ENCODE measurements at regions not wholly inside any gene's neighbourhood (a gene's known extent, or its start where the extent isn't known, plus 50 kb on each side); places are given as distances from the start of the nearest gene placed in this dataset.
"Not testable (repeated sequence)": the region's sequence is repeated elsewhere in the genome, so short reads cannot be mapped to it uniquely, and the experiment has no call there.

DNA sequence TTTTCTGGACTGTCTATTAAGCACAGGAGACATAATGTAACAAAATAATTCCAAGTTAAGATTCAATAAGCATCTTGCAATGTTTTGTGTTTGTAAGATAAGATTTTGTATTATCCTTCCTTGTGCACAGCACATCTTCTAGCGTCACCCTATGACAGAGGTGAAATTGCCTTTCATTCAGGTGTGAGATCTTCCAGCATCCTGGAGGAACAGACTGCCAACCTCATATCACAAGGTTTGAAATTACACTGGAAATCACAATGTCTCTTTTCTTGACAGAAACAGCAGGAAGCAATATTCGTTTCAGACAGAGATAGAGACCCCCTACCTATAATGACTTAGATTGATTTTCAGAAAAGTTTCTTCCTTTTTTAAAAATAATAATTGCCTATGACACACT lies 668.6 kb downstream of the GABRG1 start:
- peaks cover 0 to 6% of the 10 kb centered on the region in 2 donors for H3K9me3 ChIP-seq (ENCODE audit: control insufficient read depth in 2 of 2, insufficient read depth in 1 of 2, low read length in 1 of 2)
- DNase-seq (ENCODE audit: low read depth in 6 of 9, low spot score in 9 of 9): no peak
- H3K27ac ChIP-seq (ENCODE audit: low read depth in 1 of 2, low read length in 1 of 2): no peak overlapping the region
- no peaks in the 10 kb centered on the region for H3K4me1 ChIP-seq (ENCODE audit: control insufficient read depth in 2 of 2, insufficient read depth in 2 of 2, low read length in 2 of 2)
- H3K4me3 ChIP-seq (ENCODE audit: low read length in 2 of 2): no peak overlapping the region
- no peaks in the 10 kb centered on the region for H3K36me3 ChIP-seq (ENCODE audit: control insufficient read depth in 2 of 2, insufficient read depth in 2 of 2, low read length in 1 of 2)
- no peaks in the 10 kb centered on the region for H3K27me3 ChIP-seq (ENCODE audit: control insufficient read depth in 2 of 2, insufficient read depth in 1 of 2, low read length in 1 of 2)
- WGBS: 86% methylated on average over 2 of the region's 2 CpGs

DNA sequence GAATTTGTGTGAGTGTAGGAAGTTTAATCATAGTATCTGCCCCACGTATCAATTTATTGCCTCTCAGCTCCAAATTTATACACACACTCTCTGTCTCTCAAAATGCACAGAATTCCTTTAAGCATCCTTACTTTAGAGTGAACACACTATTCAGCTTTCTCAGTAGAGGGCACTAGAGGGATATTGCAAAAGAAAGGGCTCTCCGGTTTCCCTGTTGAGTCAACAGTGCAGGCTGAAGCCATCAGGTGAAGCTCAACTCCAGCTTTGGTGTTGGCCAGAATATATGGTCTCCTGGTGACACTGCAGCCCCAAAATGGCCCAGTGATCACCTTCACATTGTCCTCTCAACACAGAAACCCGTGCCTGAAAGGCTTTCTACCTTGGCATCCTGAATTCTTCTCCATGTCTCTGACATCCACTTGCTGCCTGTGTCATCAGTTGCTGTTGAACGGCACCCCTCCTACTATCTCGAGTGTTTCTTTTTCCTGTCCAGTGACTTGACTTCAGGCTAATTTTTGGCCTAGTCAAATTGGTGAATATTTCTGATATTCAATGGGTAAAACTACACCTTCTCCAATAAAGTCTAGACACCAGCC lies 670.5 kb downstream of the GABRG1 start:
- Histone ChIP-seq H3K36me3 (ENCODE audit: control insufficient read depth in 2 of 2, insufficient read depth in 2 of 2, low read length in 1 of 2) (no peaks in the 10 kb centered on the region), H3K4me1 (ENCODE audit: control insufficient read depth in 2 of 2, insufficient read depth in 2 of 2, low read length in 2 of 2) (no peaks in the 10 kb centered on the region), H3K9me3 (ENCODE audit: control insufficient read depth in 2 of 2, insufficient read depth in 1 of 2, low read length in 1 of 2) (peaks cover 0 to 6% of the 10 kb centered on the region in 2 donors), H3K27me3 (ENCODE audit: control insufficient read depth in 2 of 2, insufficient read depth in 1 of 2, low read length in 1 of 2) (no peaks in the 10 kb centered on the region), H3K27ac (ENCODE audit: low read depth in 1 of 2, low read length in 1 of 2) (no peak overlapping the region), H3K4me3 (ENCODE audit: low read length in 2 of 2) (no peak overlapping the region)
- 47% methylated on average over 5 of the region's 5 CpGs for WGBS
- DNase-seq (ENCODE audit: low read depth in 6 of 9, low spot score in 9 of 9): peak in 2 of 9 donors; percentile 0 to 9

DNA sequence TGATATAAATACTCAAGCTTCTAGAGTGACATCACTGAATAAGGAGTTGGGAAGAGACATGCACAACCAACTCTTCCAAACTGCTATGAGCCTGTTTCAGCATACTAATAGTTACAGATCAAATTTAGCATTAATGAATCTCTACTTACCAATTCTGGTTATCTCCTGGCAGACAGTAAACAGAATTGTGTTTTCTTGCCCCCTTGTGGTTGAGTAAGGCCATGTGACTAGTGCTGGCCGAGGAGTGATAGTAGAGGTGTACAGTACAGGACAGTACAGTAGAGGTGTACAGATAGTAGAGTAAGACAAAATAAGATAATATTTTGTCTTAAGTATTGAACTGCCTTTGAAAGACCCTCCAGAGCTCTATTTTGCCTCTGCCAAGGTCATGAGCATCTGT lies 681.4 kb downstream of the GABRG1 start:
- no peak overlapping the region for H3K27ac ChIP-seq (ENCODE audit: low read depth in 1 of 2, low read length in 1 of 2)
- H3K9me3 ChIP-seq (ENCODE audit: control insufficient read depth in 2 of 2, insufficient read depth in 1 of 2, low read length in 1 of 2): no peaks in the 10 kb centered on the region
- H3K27me3 ChIP-seq (ENCODE audit: control insufficient read depth in 2 of 2, insufficient read depth in 1 of 2, low read length in 1 of 2): no peaks in the 10 kb centered on the region
- no peak overlapping the region for H3K4me3 ChIP-seq (ENCODE audit: low read length in 2 of 2)
- no peaks in the 10 kb centered on the region for H3K4me1 ChIP-seq (ENCODE audit: control insufficient read depth in 2 of 2, insufficient read depth in 2 of 2, low read length in 2 of 2)
- no peak for DNase-seq (ENCODE audit: low read depth in 6 of 9, low spot score in 9 of 9)
- WGBS: 78% methylated on average over 1 of the region's 1 CpG
- H3K36me3 ChIP-seq (ENCODE audit: control insufficient read depth in 2 of 2, insufficient read depth in 2 of 2, low read length in 1 of 2): no peaks in the 10 kb centered on the region

DNA sequence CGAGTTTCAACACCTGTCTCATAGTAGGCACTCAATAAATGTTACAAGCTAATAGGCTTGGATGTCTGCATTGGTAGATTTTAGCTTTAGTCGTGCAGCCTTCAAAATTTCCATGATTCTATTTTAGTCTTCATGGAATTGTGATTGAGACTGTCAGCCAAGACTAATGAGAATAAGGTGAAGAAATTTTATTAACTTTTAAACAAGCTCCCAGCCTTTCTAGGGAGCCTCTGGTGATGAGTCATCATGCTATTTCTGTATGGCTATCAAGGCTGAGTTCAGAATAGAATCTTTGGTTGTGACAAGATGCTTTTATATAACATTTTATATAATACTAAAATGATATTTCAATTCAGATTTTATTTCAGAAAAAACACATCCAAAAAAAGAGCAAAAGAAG lies 685.8 kb downstream of the GABRG1 start:
- no peak for DNase-seq (ENCODE audit: low read depth in 6 of 9, low spot score in 9 of 9)

DNA sequence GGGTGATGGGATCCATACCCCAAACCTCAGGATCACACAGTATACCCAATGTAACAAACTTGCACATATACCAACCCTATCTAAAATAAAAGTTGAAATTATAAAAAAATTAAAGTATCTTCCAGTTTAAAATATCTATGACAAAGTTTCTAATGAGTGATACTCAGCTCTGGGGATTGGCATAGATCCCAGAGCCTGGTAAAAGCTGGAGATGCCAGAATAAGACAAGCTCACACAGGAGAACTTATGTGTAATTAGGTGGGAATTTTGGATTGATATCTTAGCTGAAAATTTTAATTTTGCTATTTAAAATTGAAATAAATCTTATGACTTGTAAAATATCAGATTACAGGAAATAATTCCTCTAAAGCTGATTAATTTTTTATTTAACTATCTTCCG lies 686.5 kb downstream of the GABRG1 start:
- Histone ChIP-seq H3K4me1 (ENCODE audit: control insufficient read depth in 2 of 2, insufficient read depth in 2 of 2, low read length in 2 of 2) (no peaks in the 10 kb centered on the region), H3K27me3 (ENCODE audit: control insufficient read depth in 2 of 2, insufficient read depth in 1 of 2, low read length in 1 of 2) (no peaks in the 10 kb centered on the region), H3K4me3 (ENCODE audit: low read length in 2 of 2) (no peak overlapping the region), H3K9me3 (ENCODE audit: control insufficient read depth in 2 of 2, insufficient read depth in 1 of 2, low read length in 1 of 2) (no peaks in the 10 kb centered on the region), H3K27ac (ENCODE audit: low read depth in 1 of 2, low read length in 1 of 2) (no peak overlapping the region), H3K36me3 (ENCODE audit: control insufficient read depth in 2 of 2, insufficient read depth in 2 of 2, low read length in 1 of 2) (no peaks in the 10 kb centered on the region)
- 97% methylated on average over 1 of the region's 1 CpG for WGBS
- no peak for DNase-seq (ENCODE audit: low read depth in 6 of 9, low spot score in 9 of 9)

More for the DNA sequence above, 685.8 kb downstream of the GABRG1 start:
- Histone ChIP-seq H3K27me3 (ENCODE audit: control insufficient read depth in 2 of 2, insufficient read depth in 1 of 2, low read length in 1 of 2) (no peaks in the 10 kb centered on the region), H3K36me3 (ENCODE audit: control insufficient read depth in 2 of 2, insufficient read depth in 2 of 2, low read length in 1 of 2) (no peaks in the 10 kb centered on the region), H3K4me1 (ENCODE audit: control insufficient read depth in 2 of 2, insufficient read depth in 2 of 2, low read length in 2 of 2) (no peaks in the 10 kb centered on the region), H3K4me3 (ENCODE audit: low read length in 2 of 2) (no peak overlapping the region), H3K9me3 (ENCODE audit: control insufficient read depth in 2 of 2, insufficient read depth in 1 of 2, low read length in 1 of 2) (no peaks in the 10 kb centered on the region), H3K27ac (ENCODE audit: low read depth in 1 of 2, low read length in 1 of 2) (no peak overlapping the region)
- WGBS: 80% methylated on average over 2 of the region's 2 CpGs

DNA sequence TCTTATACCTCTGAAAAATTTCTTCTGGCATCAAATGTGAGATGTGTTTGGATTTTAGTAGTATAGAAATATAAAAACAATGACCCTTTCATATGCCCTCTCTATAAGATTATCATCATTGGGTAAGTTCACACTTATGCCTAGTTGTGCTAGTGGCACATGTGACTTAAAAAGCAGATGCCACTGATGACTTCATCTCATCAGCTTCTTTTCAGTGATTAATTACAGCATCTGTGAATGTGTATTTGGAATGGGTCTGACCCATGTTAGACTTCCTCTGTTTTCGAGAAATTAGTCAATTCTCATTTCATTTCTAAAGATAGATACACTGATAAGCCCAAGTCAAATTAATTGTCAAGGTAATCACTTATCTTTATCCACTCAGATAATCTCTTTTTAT lies 698.7 kb downstream of the GABRG1 start:
- no peak overlapping the region for H3K27ac ChIP-seq (ENCODE audit: low read depth in 1 of 2, low read length in 1 of 2)
- DNase-seq (ENCODE audit: low read depth in 6 of 9, low spot score in 9 of 9): no peak
- H3K27me3 ChIP-seq (ENCODE audit: control insufficient read depth in 2 of 2, insufficient read depth in 1 of 2, low read length in 1 of 2): no peaks in the 10 kb centered on the region
- peaks cover 0 to 8% of the 10 kb centered on the region in 2 donors for H3K9me3 ChIP-seq (ENCODE audit: control insufficient read depth in 2 of 2, insufficient read depth in 1 of 2, low read length in 1 of 2)
- no peak overlapping the region for H3K4me3 ChIP-seq (ENCODE audit: low read length in 2 of 2)
- WGBS: 85% methylated on average over 1 of the region's 1 CpG
- H3K36me3 ChIP-seq (ENCODE audit: control insufficient read depth in 2 of 2, insufficient read depth in 2 of 2, low read length in 1 of 2): no peaks in the 10 kb centered on the region
- H3K4me1 ChIP-seq (ENCODE audit: control insufficient read depth in 2 of 2, insufficient read depth in 2 of 2, low read length in 2 of 2): no peaks in the 10 kb centered on the region

GRCh38 chr4:45423896-45424295 lies 697.5 kb upstream of the GNPDA2 start:
- no peaks in the 10 kb centered on the region for H3K4me1 ChIP-seq (ENCODE audit: control insufficient read depth in 2 of 2, insufficient read depth in 2 of 2, low read length in 2 of 2)
- no peak overlapping the region for H3K4me3 ChIP-seq (ENCODE audit: low read length in 2 of 2)
- H3K9me3 ChIP-seq (ENCODE audit: control insufficient read depth in 2 of 2, insufficient read depth in 1 of 2, low read length in 1 of 2): peaks cover 0 to 12% of the 10 kb centered on the region in 2 donors
- no peak overlapping the region for H3K27ac ChIP-seq (ENCODE audit: low read depth in 1 of 2, low read length in 1 of 2)
- H3K27me3 ChIP-seq (ENCODE audit: control insufficient read depth in 2 of 2, insufficient read depth in 1 of 2, low read length in 1 of 2): no peaks in the 10 kb centered on the region
- no peak for DNase-seq (ENCODE audit: low read depth in 6 of 9, low spot score in 9 of 9)
- no peaks in the 10 kb centered on the region for H3K36me3 ChIP-seq (ENCODE audit: control insufficient read depth in 2 of 2, insufficient read depth in 2 of 2, low read length in 1 of 2)
- WGBS: 62% methylated on average over 3 of the region's 3 CpGs

GRCh38 chr4:45420091-45420674 lies 693.8 kb upstream of the GNPDA2 start:
- H3K27ac ChIP-seq (ENCODE audit: low read depth in 1 of 2, low read length in 1 of 2); H3K4me3 ChIP-seq (ENCODE audit: low read length in 2 of 2); H3K36me3 ChIP-seq (ENCODE audit: control insufficient read depth in 2 of 2, insufficient read depth in 2 of 2, low read length in 1 of 2); H3K27me3 ChIP-seq (ENCODE audit: control insufficient read depth in 2 of 2, insufficient read depth in 1 of 2, low read length in 1 of 2); DNase-seq (ENCODE audit: low read depth in 6 of 9, low spot score in 9 of 9); H3K4me1 ChIP-seq (ENCODE audit: control insufficient read depth in 2 of 2, insufficient read depth in 2 of 2, low read length in 2 of 2): not testable (repeated sequence)
- H3K9me3 ChIP-seq (ENCODE audit: control insufficient read depth in 2 of 2, insufficient read depth in 1 of 2, low read length in 1 of 2): peaks cover 0 to 12% of the 10 kb centered on the region in 2 donors
- WGBS: 97% methylated on average over 21 of the region's 21 CpGs

- H3K27me3 ChIP-seq (ENCODE audit: control insufficient read depth in 2 of 2, insufficient read depth in 1 of 2, low read length in 1 of 2): no peaks in the 10 kb centered on the region
- H3K36me3 ChIP-seq (ENCODE audit: control insufficient read depth in 2 of 2, insufficient read depth in 2 of 2, low read length in 1 of 2): no peaks in the 10 kb centered on the region
- no peaks in the 10 kb centered on the region for H3K9me3 ChIP-seq (ENCODE audit: control insufficient read depth in 2 of 2, insufficient read depth in 1 of 2, low read length in 1 of 2)
- no peak for DNase-seq (ENCODE audit: low read depth in 6 of 9, low spot score in 9 of 9)
- H3K27ac ChIP-seq (ENCODE audit: low read depth in 1 of 2, low read length in 1 of 2): no peak overlapping the region
- H3K4me1 ChIP-seq (ENCODE audit: control insufficient read depth in 2 of 2, insufficient read depth in 2 of 2, low read length in 2 of 2): no peaks in the 10 kb centered on the region
- H3K4me3 ChIP-seq (ENCODE audit: low read length in 2 of 2): no peak overlapping the region
- WGBS: 74% methylated on average over 5 of the region's 5 CpGs
Observed at GRCh38 chr4:45410701-45411210, 684.4 kb upstream of the GNPDA2 start.

All from thymus (tissue), 11 donors.